Keratinocyte (primary cell): ENCODE measurements at regions not wholly inside any gene's neighbourhood (a gene's known extent, or its start where the extent isn't known, plus 50 kb on each side); places are given as distances from the start of the nearest gene placed in this dataset.
"Not testable (repeated sequence)": the region's sequence is repeated elsewhere in the genome, so short reads cannot be mapped to it uniquely, and the experiment has no call there.

Experiments used
- DNase-seq: peaks from one replicate; pipeline ENCODE4 v3.0.0-alpha.2; 2011; ENCODE audit warnings: low read depth, missing footprints, low spot score
- FAIRE-seq: peaks from 2 replicates; lab custom pipeline; 2011; peaks lifted over from hg19 to GRCh38; lab: Jason Lieb, UNC
- H2AFZ ChIP-seq: 2 replicates; pipeline ENCODE4 v1.6.0; 2012; ENCODE audit warnings: low read length, control low read depth, inconsistent platforms; ENCODE audit not compliant: control insufficient read depth
- H3K27ac ChIP-seq: 2 replicates; pipeline ENCODE4 v1.5.1; 2011; ENCODE audit warnings: low read length; ENCODE audit not compliant: control insufficient read depth, insufficient read depth
- H3K27me3 ChIP-seq: 3 replicates; pipeline ENCODE4 v1.6.0; 2011; ENCODE audit warnings: low read length; ENCODE audit not compliant: control insufficient read depth, insufficient read depth; ENCODE audit errors: extremely low read depth
- H3K36me3 ChIP-seq, 2 experiments: 2 replicates in 1 of 2; 3 replicates in 1 of 2; pipeline ENCODE4 v1.5.1; 2011; ENCODE audit warnings: low read length in 2 of 2, mild to moderate bottlenecking in 1 of 2; ENCODE audit not compliant: control insufficient read depth in 2 of 2, insufficient read depth in 2 of 2; ENCODE audit errors: extremely low read depth in 1 of 2
- H3K4me1 ChIP-seq: 3 replicates; pipeline ENCODE4 v1.5.1; 2011; ENCODE audit warnings: low read length; ENCODE audit not compliant: control insufficient read depth, insufficient read depth; ENCODE audit errors: extremely low read depth
- H3K4me2 ChIP-seq: 3 replicates; pipeline ENCODE4 v1.6.0; 2011; ENCODE audit warnings: low read depth, low read length; ENCODE audit not compliant: control insufficient read depth, insufficient read depth; ENCODE audit errors: extremely low read depth
- H3K4me3 ChIP-seq, 3 experiments: fragments of 200-600 bp in 1 of 3; sonication (generic) in 1 of 3; 2 replicates in 2 of 3; 3 replicates in 1 of 3; pipeline ENCODE4 v1.5.1; 2011 to 2016; ENCODE audit warnings: low read length in 3 of 3, mild to moderate bottlenecking in 3 of 3, control low read depth in 2 of 3, inconsistent platforms in 1 of 3, low read depth in 1 of 3, mixed read lengths in 1 of 3, mixed run types in 1 of 3, moderate library complexity in 1 of 3; ENCODE audit not compliant: control insufficient read depth in 2 of 3, insufficient read depth in 2 of 3; ENCODE audit errors: extremely low read depth in 1 of 3
- H3K79me2 ChIP-seq: 2 replicates; pipeline ENCODE4 v1.6.0; 2012; ENCODE audit warnings: low read length; ENCODE audit not compliant: control insufficient read depth, insufficient read depth
- H3K9ac ChIP-seq: 3 replicates; pipeline ENCODE4 v1.6.0; 2011; ENCODE audit warnings: low read length; ENCODE audit not compliant: control insufficient read depth, insufficient read depth; ENCODE audit errors: extremely low read depth
- H3K9me1 ChIP-seq: 3 replicates; pipeline ENCODE4 v1.6.0; 2011; ENCODE audit warnings: low read length; ENCODE audit not compliant: control insufficient read depth, insufficient read depth; ENCODE audit errors: extremely low read depth
- H3K9me3 ChIP-seq: 2 replicates; pipeline ENCODE4 v1.5.1; 2012; ENCODE audit warnings: low read depth, low read length; ENCODE audit not compliant: control insufficient read depth
- H4K20me1 ChIP-seq: 3 replicates; pipeline ENCODE4 v1.6.0; 2011; ENCODE audit warnings: low read length; ENCODE audit not compliant: control insufficient read depth, insufficient read depth; ENCODE audit errors: extremely low read depth
- dilution Hi-C: fragments of 300-500 bp; cut with MboI; formaldehyde crosslinking; loops from one replicate; pipeline ENCODE4 v1.7.0; 2020; ENCODE audit warnings: low sequenced_read_pairs; ENCODE audit not compliant: extremely low pct_ligation_motif_present

DNA sequence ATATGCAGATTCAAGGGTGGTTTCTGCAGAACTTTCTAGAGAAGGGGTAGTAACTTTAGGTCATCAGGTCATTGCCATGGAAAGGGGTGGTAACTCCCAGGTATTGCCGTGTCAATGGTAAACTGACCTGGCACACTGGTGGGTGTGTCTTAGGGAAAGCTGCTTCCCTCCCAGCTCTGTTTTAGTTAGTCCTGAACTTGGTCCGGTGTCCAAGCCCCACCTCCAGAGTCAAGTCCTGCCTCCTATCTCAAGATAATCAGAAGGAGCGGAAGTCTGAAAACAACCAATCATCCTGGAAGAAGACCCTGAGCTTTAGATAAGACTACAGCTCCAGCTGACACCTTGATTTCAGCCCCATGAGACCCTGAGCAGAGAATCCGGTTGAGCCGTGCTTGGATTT is 74.2 kb downstream of the NPIPB5 start:
- H3K9me1 ChIP-seq, H3K4me1 ChIP-seq, DNase-seq, H3K27me3 ChIP-seq, H3K79me2 ChIP-seq, dilution Hi-C loops, H3K4me2 ChIP-seq, FAIRE-seq, H3K4me3 ChIP-seq, H3K36me3 ChIP-seq, H4K20me1 ChIP-seq, H3K9ac ChIP-seq, H2AFZ ChIP-seq, H3K27ac ChIP-seq, H3K9me3 ChIP-seq: not testable (repeated sequence)

DNA sequence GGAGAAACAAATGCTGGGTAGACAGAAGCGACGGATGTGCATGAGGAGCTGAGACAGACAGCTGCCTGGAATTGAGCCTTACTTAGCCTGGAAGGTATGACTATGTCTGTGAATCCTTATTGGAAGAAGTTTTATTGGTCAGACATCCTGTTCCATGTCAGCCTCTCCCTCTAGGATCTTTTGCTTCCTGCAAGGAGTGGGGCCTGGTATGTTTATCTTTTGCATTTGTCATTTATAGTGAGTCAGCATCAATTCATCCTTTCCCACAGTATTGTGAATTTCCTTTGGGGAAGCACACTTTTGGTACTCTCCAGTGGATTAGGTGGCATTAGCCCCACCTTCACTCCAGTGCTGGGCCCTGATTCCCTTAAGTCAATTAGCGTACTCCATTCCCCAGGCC is 74.7 kb downstream of the NPIPB5 start:
- DNase-seq (peak; percentile 30), FAIRE-seq (peak; percentile 97)
- H3K9me3 ChIP-seq, H3K79me2 ChIP-seq, H2AFZ ChIP-seq, H3K36me3 ChIP-seq, H4K20me1 ChIP-seq, H3K9me1 ChIP-seq, H3K9ac ChIP-seq, H3K4me2 ChIP-seq, H3K27me3 ChIP-seq, H3K4me1 ChIP-seq, dilution Hi-C loops, H3K4me3 ChIP-seq: not testable (repeated sequence)
- H3K27ac ChIP-seq: peak overlapping the region; percentile 52

DNA sequence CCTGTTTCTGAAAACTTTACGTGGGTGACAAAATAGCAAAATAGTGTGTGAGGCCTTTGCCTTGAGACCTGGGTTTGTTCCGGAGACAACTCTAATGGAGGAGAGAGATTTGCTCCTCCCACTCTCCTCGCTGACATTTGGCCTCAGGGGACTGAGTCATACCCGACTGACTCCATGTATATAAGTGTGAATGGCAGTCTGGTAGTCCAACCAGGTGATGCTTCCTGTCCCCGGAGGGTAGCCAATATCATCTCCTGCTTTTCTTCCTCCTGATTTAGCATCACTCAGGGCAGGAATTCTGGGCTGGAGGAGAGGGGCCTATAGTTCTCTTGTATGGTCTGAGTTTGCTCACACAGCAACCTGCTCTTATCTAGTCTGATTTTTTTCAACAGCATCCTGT is 76.0 kb downstream of the NPIPB5 start:
- FAIRE-seq: peak; percentile 99
- H3K4me1 ChIP-seq, H2AFZ ChIP-seq, H3K79me2 ChIP-seq, H3K9ac ChIP-seq, H3K4me2 ChIP-seq, H3K27me3 ChIP-seq, H3K9me1 ChIP-seq, H3K36me3 ChIP-seq, H3K9me3 ChIP-seq, H4K20me1 ChIP-seq, H3K4me3 ChIP-seq, DNase-seq, dilution Hi-C loops: not testable (repeated sequence)
- H3K27ac ChIP-seq: peak overlapping the region; percentile 56

- DNase-seq, H3K4me2 ChIP-seq, H3K79me2 ChIP-seq, dilution Hi-C loops, H2AFZ ChIP-seq, H3K9me1 ChIP-seq, H3K9me3 ChIP-seq, H3K4me3 ChIP-seq, H3K36me3 ChIP-seq, FAIRE-seq, H3K27ac ChIP-seq, H3K4me1 ChIP-seq, H3K27me3 ChIP-seq, H4K20me1 ChIP-seq, H3K9ac ChIP-seq: not testable (repeated sequence)
Measured at GRCh38 chr16:22589757-22590156, 79.1 kb downstream of the NPIPB5 start.

DNA sequence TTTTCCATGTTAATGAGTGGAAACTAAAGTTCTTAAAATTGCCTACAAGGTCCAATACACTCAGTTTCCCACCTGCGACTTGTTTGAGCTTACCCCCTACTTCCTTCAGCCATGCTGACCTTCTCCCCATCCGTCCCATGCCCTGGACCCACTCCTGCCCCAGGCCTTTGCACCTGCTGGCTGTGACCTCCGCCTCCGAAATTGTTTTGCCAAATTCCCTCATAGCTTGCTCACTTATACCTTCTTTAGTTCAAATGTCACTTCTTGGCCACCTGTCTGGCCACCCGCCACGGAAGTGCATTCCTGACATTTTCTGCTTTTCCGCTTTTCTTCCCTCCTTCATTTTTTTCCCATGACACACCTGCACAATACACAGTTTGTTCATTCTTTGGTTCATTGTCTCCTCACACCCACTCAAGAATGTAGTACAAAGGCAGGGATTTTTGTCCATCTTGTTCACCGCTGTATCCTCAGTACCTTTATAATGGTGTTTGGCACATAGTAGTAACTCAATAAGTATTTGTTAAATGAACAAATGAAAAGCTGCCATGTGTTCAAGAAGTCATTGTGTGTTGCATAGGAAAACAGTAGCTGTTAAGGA is 85.9 kb downstream of the NPIPB5 start:
- H3K4me2 ChIP-seq, H3K79me2 ChIP-seq, H2AFZ ChIP-seq, H3K4me3 ChIP-seq, H3K9me1 ChIP-seq, H3K9ac ChIP-seq, H3K27ac ChIP-seq, H4K20me1 ChIP-seq, H3K9me3 ChIP-seq, DNase-seq, dilution Hi-C loops, H3K4me1 ChIP-seq, H3K36me3 ChIP-seq, H3K27me3 ChIP-seq: not testable (repeated sequence)
- FAIRE-seq: peak; percentile 94
